Thyroid gland (tissue), 4 donors: ENCODE measurements at regions not wholly inside any gene's neighbourhood (a gene's known extent, or its start where the extent isn't known, plus 50 kb on each side); places are given as distances from the start of the nearest gene placed in this dataset.

Source experiments
- DNase-seq, 2 donors: peaks; one replicate each; pipeline ENCODE4 v3.0.0-alpha.2; 2019
- H3K27ac ChIP-seq, 3 donors: fragments of 200-600 bp; sonication (generic); 1 replicate in 2 of 3; 2 replicates in 1 of 3; pipeline ENCODE4 v1.5.1; 2016 to 2019; ENCODE audit warnings: mild to moderate bottlenecking in 1 of 3, moderate library complexity in 1 of 3
- H3K27me3 ChIP-seq: fragments of 200-600 bp; sonication (generic); one replicate; pipeline ENCODE4 v1.5.1; 2019
- H3K36me3 ChIP-seq, 2 donors: fragments of 200-600 bp; sonication (generic); one replicate each; pipeline ENCODE4 v1.5.1; 2016 to 2019
- H3K4me1 ChIP-seq, 2 donors: fragments of 200-600 bp; sonication (generic); one replicate each; pipeline ENCODE4 v1.5.1; 2017 to 2019
- H3K4me3 ChIP-seq, 3 donors: fragments of 200-600 bp; sonication (generic); replicated peaks in 1 of 3; 1 replicate in 2 of 3; 2 replicates in 1 of 3; pipeline ENCODE4 v1.5.1; 2016; ENCODE audit warnings: mild to moderate bottlenecking in 1 of 3
- H3K9me3 ChIP-seq: fragments of 200-600 bp; sonication (generic); one replicate; pipeline ENCODE4 v1.5.1; 2017
- POLR2A ChIP-seq, 2 donors: fragments of 450-650 bp; IDR thresholded peaks; one replicate each; pipeline ENCODE4 v1.6.1; 2017; ENCODE audit warnings: antibody characterized with exemption in 2 of 2, mild to moderate bottlenecking in 2 of 2, moderate library complexity in 1 of 2
- WGBS, 2 donors: methylation state at CpG; one replicate each; pipeline ENCODE4 v1.1.5; 2017; 5-methylcytosine and 5-hydroxymethylcytosine counted together
- intact Hi-C: fragments of 100-400 bp; cut with DNase I; formaldehyde crosslinking; loops from one replicate; pipeline ENCODE4 v1.15.1; 2023
- TF ChIP-seq, protein P1 (sequence below), 6 experiments: fragments of 200-600 bp in 3 of 6; fragments of 450-650 bp in 3 of 6; sonication (generic) in 3 of 6; IDR thresholded peaks; one replicate each; pipeline ENCODE4 v1.5.1; 2016 to 2019; ENCODE audit warnings: antibody characterized with exemption in 6 of 6, mild to moderate bottlenecking in 2 of 6, inconsistent platforms in 1 of 6, moderate library complexity in 1 of 6

DNA sequence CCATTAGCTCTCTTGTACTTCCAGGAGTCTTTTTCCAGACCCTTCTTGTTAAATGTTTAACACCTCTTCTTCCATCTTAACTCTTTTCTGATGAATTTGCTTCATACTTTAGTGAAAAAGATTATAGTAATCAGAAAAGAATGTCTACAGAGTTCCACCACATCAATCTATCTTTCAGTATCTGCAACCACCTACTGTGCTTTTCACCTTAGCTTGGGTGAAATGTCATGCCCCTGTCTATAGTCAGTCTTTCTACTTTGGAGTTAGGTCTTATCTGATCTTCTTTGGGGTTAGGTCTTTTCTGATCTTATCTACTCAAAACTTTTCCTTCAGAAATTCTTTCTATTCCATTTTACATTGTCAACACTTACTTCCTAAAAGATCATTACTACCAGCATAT lies 1310.2 kb downstream of the PCDH7 start:
- no peaks in the 10 kb centered on the region for H3K36me3 ChIP-seq
- intact Hi-C loops = no loop called here

DNA sequence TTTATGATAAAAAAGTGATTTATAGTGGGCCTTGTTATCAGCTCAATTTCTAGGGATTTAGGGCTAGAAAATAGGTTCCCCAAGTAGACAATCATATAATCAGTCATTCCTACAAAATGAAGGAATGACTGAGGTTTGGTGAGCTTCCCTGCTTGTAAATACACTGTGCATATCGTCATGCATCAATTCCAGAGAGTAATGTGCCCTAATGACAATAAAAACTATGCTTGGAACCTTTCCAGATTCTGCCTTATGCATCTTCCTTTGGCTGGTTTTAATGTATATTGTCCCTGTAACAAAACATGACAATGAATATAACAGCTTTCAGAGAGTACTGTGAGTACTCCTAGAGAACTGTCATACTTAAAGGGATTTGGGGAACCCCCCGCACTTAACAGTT lies 1310.9 kb downstream of the PCDH7 start:
- Histone ChIP-seq H3K4me1 (peaks cover 8 to 17% of the 10 kb centered on the region in 2 donors), H3K27me3 (no peaks in the 10 kb centered on the region), H3K36me3 (no peaks in the 10 kb centered on the region), H3K27ac (no peak overlapping the region), H3K9me3 (no peaks in the 10 kb centered on the region), H3K4me3 (no peak overlapping the region)
- no peak for DNase-seq
- intact Hi-C loops = no loop called here
- WGBS, 2 donors = 61 to 63% methylated on average over 2 of the region's 2 CpGs
- TF ChIP-seq, protein P1, sequence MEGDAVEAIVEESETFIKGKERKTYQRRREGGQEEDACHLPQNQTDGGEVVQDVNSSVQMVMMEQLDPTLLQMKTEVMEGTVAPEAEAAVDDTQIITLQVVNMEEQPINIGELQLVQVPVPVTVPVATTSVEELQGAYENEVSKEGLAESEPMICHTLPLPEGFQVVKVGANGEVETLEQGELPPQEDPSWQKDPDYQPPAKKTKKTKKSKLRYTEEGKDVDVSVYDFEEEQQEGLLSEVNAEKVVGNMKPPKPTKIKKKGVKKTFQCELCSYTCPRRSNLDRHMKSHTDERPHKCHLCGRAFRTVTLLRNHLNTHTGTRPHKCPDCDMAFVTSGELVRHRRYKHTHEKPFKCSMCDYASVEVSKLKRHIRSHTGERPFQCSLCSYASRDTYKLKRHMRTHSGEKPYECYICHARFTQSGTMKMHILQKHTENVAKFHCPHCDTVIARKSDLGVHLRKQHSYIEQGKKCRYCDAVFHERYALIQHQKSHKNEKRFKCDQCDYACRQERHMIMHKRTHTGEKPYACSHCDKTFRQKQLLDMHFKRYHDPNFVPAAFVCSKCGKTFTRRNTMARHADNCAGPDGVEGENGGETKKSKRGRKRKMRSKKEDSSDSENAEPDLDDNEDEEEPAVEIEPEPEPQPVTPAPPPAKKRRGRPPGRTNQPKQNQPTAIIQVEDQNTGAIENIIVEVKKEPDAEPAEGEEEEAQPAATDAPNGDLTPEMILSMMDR (IDR thresholded peaks at IDR 0.05) = no peak
- TF ChIP-seq POLR2A (IDR thresholded peaks at IDR 0.05) = no peak

More for the DNA sequence above, 1310.2 kb downstream of the PCDH7 start:
- Histone ChIP-seq H3K27me3 (no peaks in the 10 kb centered on the region), H3K27ac (no peak overlapping the region), H3K4me1 (peaks cover 6 to 14% of the 10 kb centered on the region in 2 donors), H3K4me3 (no peak overlapping the region), H3K9me3 (no peaks in the 10 kb centered on the region)
- TF ChIP-seq POLR2A (IDR thresholded peaks at IDR 0.05) = no peak
- TF ChIP-seq, protein P1 (IDR thresholded peaks at IDR 0.05) = no peak
- no peak for DNase-seq

DNA sequence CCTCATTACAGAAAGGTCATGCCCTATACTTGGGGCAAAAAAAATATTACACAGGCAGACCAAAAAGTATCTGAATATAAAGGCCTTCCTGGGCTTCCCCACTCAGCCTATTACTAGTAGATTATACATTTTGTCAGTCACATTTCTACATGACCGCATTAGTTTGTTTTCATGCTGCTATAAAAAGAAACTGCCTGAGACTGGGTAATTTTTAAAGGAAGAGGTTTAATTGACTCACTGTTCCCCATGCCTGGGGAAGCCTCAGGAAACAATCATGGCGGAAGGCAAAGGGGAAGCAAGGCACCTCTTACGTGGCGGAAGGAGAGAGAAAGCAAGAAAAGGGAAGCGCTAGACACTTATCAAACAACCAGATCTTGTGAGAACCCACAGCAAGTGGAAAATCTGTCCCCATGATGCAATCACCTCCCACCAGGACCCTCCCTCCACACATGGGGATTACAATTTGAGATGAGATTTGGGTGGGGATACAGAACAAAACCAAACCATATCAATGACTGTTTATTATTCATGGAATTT lies 1312.0 kb downstream of the PCDH7 start:
- Histone ChIP-seq H3K4me3 (no peak overlapping the region), H3K27ac (no peak overlapping the region), H3K4me1 (peaks cover 20 to 25% of the 10 kb centered on the region in 2 donors), H3K9me3 (no peaks in the 10 kb centered on the region), H3K36me3 (no peaks in the 10 kb centered on the region), H3K27me3 (no peaks in the 10 kb centered on the region)
- no peak for DNase-seq
- WGBS, 2 donors = 90 to 93% methylated on average over 5 of the region's 5 CpGs
- TF ChIP-seq, protein P1 (IDR thresholded peaks at IDR 0.05) = no peak
- no peak for TF ChIP-seq POLR2A (IDR thresholded peaks at IDR 0.05)
- intact Hi-C loops = no loop called here

DNA sequence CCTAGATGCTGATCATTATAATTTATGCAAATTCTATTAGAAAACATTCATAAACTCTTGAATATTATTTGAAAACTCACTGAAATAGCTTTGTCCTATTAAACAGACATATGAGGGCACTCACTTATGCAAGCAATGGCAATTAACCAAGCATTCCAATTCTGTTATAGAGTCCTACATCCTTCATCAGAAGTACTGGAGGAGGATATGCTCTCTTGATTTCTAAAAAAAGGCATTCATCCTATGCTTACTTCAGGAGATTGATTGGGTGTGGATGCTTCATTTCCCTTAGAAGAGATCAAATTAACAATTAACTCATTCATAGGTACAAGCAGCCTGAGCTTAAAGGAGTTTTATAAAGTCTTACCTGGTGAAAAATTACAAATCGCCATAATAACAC lies 1317.2 kb downstream of the PCDH7 start:
- WGBS, 2 donors = 22 to 36% methylated on average over 1 of the region's 1 CpG
- Histone ChIP-seq H3K4me3 (no peak overlapping the region), H3K9me3 (no peaks in the 10 kb centered on the region), H3K27me3 (no peaks in the 10 kb centered on the region), H3K4me1 (peaks cover 14 to 28% of the 10 kb centered on the region in 2 donors), H3K27ac (no peak overlapping the region), H3K36me3 (no peaks in the 10 kb centered on the region)
- TF ChIP-seq, protein P1 (IDR thresholded peaks at IDR 0.05) = no peak
- TF ChIP-seq POLR2A (IDR thresholded peaks at IDR 0.05) = no peak
- intact Hi-C loops = no loop called here
- DNase-seq = no peak

DNA sequence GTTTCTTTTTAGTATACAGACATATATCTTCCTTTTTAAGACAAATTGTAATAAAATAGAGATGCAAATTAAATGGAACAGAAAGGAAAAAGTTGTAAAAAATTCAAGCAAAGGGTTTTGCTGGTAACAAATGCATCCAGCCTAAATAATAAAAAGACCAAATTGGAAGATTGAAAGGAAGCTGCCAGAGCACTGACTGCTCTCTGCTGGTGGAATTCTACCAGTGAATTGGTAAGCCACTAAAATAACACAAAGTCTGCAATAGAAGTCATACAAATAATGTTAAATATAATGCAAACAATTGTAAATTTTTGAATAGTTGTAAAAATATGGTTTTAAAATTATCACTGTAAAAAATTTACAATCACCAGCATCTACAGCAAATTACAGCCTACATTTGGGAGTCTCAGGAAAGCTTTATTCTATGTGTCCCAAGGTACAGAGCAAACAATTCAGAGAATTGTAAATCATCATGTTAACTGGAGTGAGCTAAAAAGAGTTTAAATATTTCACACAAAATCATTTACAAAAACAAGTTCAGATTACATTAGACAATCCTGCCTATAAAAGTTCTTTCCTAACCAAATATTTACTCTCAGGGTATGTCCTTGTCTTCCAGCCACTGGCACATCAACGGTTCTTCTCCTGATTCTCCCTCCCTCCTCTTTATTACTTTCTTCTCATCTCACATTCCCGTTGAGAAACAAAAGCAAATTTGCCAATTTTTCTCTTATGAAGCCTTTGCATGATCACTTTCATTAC lies 1322.5 kb downstream of the PCDH7 start:
- H3K4me1 ChIP-seq = peaks cover 3 to 10% of the 10 kb centered on the region in 2 donors
- no peak overlapping the region for H3K4me3 ChIP-seq
- intact Hi-C loops = no loop called here
- H3K27me3 ChIP-seq = no peaks in the 10 kb centered on the region
- H3K27ac ChIP-seq = no peak overlapping the region
- no peaks in the 10 kb centered on the region for H3K9me3 ChIP-seq
- DNase-seq = no peak
- TF ChIP-seq, protein P1 (IDR thresholded peaks at IDR 0.05) = peak in 2 of 6 experiments; percentile 21 to 23
- no peak for TF ChIP-seq POLR2A (IDR thresholded peaks at IDR 0.05)
- no peaks in the 10 kb centered on the region for H3K36me3 ChIP-seq
- 38 to 48% methylated on average over 2 of the region's 2 CpGs for WGBS, 2 donors
